NOMO-1 (cell line): ENCODE measurements at regions not wholly inside any gene's neighbourhood (a gene's known extent, or its start where the extent isn't known, plus 50 kb on each side); places are given as distances from the start of the nearest gene placed in this dataset.

ENCODE experiments used
- DNase-seq, 2 experiments: peaks; one replicate each; lab custom pipeline; 2025; ENCODE audit not compliant: unreplicated experiment in 2 of 2; lab: John Stamatoyannopoulos, UW

- DNase-seq = peak in 1 of 2 experiments; percentile 15
These were observed 258.8 kb downstream of the RPS24 start for GRCh38 chr10:78292250-78292981.

- no peak for DNase-seq
These were observed 259.6 kb downstream of the RPS24 start for GRCh38 chr10:78292982-78293865.

DNA sequence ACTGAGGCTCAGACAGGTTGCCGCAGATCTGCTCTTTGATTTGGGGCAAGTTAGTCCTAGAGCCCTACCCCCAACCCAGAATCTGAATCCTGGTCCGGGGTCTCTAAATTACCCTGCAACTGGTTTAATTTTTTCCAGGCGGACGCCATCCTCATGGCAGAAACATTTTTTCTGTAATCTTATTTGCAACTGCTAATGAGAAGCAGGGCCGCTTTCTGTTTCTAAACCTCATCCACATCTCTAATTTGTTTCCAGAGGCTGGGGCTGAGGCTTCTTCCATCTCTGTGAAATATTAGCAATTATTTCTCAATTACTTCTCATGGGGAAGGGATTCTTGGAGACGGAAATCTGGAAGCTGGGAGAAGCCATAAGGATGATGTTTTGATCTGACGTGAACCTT lies 261.6 kb downstream of the RPS24 start:
- no peak for DNase-seq

GRCh38 chr10:78296785-78297184 lies 263.1 kb downstream of the RPS24 start:
- DNase-seq = peak; percentile 5 to 49

GRCh38 chr10:78297997-78298396 lies 264.3 kb downstream of the RPS24 start:
- DNase-seq = no peak

DNA sequence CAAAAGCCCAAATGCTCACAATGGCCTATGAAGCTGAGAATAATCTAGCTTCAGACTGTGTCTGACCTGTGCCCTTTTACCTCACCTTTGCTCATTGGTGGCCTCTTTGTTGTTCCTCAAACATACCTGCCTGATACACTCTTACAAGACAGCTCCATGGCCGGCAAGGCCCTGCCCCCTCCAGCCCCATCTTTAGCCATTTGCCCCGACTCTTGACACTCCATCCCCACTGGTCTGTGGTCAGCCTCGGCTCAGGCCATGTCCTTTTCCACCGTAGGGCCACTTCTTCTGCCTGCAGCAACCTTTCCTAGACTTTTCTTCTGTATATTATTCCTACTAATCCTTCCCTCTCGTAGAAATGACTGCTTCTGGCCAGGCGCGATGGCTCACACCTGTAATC lies 265.2 kb downstream of the RPS24 start:
- DNase-seq = no peak

DNA sequence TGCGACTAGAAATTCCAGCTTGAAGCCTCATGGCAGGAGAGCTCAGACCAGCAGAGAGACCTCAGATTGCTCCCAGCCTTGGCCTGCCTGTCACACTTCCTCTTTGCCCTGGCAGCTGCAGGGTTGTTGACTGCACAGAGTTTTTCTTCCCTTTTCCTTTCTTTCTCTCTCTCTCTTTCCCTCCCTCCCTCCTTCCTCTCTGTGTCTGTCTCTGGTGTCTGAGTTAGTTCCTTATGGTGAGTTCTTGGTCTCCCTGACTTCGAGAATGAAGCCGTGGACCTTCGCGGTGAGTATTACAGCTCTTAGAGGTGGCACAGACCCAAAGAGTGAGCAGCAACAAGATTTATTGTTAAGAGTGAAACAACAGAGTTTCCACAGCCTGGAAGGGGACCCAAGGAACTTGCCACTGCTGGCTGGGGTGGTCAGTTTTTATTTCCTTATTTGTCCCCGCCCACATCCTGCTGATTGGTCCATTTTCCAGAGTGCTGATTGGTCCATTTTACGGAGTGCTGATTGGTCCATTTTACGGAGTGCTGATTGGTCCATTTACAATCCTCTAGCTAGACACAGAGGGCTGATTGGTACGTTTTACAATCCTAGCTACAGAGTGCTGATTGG lies 266.3 kb downstream of the RPS24 start:
- DNase-seq = peak; percentile 69 to 86

DNA sequence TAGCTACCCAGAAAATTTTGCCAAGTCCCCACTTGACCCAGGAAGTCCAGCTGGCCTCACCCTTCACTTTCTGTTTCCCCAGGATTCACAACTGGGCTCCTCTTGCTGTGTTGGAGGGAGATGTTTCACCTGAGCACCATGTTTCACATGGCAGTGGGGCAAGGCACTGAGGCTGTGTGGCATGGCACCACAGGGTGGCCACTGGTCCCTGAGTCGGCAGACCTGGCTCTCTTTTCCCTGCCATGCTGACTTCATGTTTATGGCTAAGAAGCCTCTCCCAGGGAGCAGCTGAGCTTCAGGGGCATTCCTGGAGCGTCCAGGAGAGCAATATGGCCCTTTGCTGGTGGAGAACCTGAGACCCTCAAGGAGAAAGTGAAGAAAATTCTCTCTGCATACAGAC lies 266.9 kb downstream of the RPS24 start:
- DNase-seq = no peak

GRCh38 chr10:78301481-78301880 lies 267.8 kb downstream of the RPS24 start:
- DNase-seq = no peak

DNA sequence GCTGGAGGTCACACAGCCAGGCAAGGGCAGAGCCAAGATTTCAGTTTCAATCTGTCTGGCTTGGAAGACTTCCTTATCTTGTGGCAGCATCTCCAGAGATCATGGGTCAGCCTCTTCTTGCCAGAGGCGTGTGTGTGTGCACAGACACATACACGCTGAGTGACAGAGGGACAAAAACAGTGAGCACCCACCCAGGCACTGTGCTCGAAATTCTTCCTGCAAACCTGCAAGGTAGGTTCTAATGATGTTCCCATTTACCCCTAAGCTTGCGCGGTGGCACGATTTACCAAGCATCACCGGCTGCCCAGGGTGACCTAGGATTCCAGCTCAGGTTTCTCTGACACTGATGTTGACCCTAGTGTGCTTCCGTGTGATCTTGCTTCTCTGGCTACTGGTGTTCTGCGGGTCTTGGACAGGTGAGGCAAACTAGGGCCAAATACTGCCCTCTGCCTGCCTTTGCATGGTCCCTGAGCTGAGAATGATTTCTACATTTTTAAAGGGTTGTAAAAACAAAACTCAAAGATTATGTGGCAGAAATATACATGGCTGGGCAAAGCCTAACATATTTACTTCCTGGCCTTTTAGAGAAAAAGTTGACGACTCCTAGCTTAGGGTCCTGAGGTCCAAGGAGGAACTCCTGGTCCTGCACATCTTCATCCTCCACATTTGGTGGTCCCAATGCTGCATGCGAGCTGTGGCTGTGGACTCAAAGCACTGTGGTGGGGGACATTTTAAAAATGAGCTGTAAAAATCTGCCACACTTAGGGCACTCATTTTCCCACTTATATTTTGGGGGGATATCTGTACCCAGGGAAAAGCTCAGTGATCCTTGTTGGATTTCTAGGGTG lies 268.5 kb downstream of the RPS24 start:
- DNase-seq = peak in 1 of 2 experiments; percentile 2

- no peak for DNase-seq
These were observed 269.0 kb downstream of the RPS24 start for GRCh38 chr10:78302739-78302988.

DNA sequence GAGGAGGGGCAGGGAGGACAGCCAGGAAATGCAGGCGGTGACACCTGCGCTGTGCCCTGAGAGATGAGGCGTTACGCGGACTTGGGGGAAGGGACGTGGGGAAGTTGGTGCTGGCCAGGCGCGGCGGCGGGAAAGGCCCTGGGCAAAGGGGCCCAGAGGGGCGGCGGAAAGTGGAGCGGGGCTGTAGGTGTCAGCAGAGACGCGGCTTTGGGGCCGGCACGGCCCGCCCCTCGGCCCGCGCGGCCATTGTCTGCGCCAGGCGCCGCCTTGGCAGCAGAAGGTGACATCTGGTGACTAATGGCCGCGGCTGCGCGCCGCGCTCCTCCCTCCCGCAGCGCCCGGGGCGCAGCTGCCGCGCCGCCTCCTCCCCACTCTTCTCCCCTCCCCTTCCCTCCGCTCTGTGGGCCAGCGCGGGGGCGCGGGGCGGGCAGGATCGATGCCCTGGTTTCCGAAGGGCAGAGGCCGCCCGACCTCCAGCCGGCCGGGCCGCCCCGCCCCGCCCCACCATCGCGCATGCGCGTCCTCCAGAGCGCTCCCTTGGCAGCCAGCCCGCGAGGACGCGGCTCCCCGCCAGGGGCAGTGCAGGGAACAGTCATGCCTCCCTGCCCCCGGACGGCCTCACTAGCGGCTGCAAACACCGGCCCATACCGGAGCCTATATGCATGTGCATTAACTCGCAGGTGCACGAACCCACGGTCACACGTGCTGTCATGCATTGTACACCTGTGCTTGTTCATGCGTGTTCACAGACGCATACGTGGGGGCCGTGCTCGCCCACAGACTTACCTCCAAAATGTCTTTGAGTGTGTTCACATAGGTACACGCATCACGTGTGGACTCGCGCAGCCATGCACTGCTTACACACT lies 269.6 kb downstream of the RPS24 start:
- DNase-seq = peak; percentile 94 to 98

DNA sequence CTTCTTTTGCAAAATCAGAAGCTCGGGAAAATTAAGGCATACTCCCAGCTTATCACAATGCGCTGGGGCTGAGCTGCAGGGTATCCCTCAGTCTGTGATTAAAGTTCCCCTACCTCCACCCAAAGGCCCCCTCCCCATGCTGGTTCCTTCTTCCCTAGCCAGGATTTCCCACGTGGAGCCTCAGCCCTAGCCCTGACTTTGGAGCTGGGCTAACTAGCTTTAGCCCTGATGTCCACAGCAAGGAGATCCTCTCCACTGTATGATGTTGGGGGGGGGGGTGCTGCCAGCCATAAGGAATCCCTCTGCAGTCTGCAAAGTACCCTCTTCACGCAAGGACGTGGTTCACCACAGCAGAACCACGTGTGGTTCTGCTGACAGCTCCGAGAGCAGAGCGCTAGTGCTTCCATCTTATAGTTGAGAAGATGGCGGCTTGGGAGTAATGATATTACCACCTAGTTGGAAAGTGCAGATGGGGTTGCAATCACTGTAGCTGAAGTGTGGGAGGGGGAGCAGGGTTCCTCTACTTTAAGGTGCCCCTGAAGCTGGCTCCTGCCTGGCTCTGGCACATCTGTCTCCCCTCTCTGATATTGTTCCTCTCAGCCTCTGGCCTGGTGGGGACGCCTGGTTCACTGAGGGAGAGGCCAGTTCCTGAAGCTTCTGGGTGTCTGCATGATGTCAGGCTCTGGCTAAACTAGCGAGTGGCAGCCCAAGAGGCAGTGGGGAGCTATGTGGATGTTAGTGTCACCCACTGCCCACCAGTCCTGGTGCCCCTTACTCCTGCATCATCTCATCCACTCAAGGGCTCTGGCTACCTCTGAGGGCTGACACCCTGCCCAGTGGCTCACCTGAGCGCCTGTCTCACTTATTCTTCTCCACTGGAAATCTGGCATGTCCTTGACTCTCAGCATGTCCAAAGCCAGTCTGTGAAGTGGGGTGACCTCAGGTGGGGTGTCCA lies 270.7 kb downstream of the RPS24 start:
- DNase-seq = no peak

DNA sequence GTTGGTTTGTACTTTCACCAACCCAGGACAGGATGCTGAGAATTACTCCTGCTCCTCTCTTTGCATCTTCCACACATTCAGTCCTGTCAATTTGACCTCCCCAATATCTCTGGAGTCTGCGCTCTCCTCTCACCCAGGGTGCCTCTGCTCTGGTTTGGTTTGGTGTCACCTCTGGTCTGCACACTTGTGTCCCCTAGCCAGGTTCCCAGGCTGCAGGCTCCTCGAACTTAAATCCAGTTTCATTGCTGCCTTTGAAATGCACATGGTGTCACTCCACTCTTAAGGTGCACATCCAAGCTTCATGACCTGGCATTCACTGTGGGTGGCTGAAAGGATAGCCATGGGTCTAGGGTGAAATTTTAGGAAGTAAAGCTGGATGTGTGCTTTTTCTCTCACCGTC lies 271.6 kb downstream of the RPS24 start:
- DNase-seq = no peak

- DNase-seq = no peak
These were observed 272.7 kb downstream of the RPS24 start for GRCh38 chr10:78306358-78306757.

DNA sequence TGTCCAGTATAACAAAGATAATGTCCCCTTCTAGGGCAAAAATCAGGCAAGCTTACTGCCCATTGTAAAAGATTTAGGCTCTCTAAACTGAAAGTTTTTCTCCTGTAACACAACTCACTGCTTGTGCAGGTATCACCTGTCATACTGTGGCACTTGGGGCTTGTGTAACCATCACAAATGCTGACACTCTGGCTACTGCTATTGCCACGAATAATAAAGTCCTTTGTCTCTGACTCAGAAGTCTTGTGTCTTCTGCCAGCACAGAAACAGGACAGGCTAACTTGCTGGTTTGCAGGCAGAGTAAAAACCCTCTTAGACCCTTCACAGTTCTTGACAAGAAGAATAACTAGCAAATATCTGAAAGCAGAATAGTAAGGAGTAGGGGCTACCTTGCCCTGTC lies 273.9 kb downstream of the RPS24 start:
- DNase-seq = no peak

DNA sequence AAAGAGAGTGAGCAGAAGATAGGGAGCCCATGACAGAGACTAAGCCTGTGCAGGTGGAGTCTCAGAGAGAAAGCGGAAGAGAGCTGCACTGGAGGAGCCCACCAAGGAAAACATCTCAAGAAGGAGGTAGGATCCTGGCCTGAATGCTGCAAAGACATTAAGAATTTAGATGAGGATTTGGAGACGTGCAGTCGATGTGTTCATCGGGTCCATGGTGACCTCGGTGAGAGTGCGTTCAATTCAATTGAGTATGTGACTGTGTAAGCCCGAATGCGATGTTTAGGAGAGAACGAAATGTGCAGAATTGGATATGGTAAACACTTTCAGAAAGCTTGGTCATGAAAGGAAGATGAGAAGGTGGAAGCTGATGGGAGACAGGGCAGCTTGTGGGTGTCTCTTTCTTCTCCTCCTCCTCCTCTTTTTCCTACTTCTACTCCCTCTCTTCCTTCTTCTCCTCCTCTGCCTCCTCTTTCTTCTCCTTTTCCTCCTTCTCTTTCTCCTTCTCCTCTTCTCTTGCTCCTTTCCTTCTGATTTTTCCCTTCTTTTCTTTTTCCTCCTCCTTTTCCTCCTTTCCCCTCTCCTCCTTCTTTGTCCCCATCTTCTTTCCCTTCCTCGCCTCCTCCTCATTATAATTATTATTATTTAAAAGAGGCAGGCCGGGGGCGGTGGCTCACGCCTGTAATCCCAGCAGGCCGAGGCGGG lies 276.0 kb downstream of the RPS24 start:
- DNase-seq = no peak

GRCh38 chr10:78310481-78311080 lies 276.9 kb downstream of the RPS24 start:
- DNase-seq = no peak
